H1 (cell line): ENCODE measurements at regions not wholly inside any gene's neighbourhood (a gene's known extent, or its start where the extent isn't known, plus 50 kb on each side); places are given as distances from the start of the nearest gene placed in this dataset.

Experiments
- CTCF ChIA-PET: fragments of 300-600 bp; sonication (Branson Sonifier 250); formaldehyde crosslinking; loops from one replicate; lab custom pipeline; 2021; ENCODE audit not compliant: partially characterized antibody; lab: Charles Lee
- POLR2A ChIA-PET: fragments of 300-600 bp; sonication (Branson Sonifier 250); formaldehyde crosslinking; loops from one replicate; lab custom pipeline; 2021; ENCODE audit warnings: inconsistent platforms; ENCODE audit not compliant: partially characterized antibody; lab: Charles Lee
- DNase-seq, 2 experiments: peaks; one replicate each; pipeline versions ENCODE4 v3.0.0 to v3.0.0-alpha.2; 2010 to 2022; ENCODE audit warnings: low spot score in 2 of 2, low read depth in 1 of 2, mixed read lengths in 1 of 2
- FAIRE-seq: peaks from 2 replicates; lab custom pipeline; 2011; peaks lifted over from hg19 to GRCh38; lab: Jason Lieb, UNC
- H2AFZ ChIP-seq: 2 replicates; pipeline ENCODE4 v1.8.1; 2012; ENCODE audit warnings: low read length, inconsistent platforms
- H2AK5ac ChIP-seq: 2 replicates; pipeline ENCODE4 v1.6.1; 2013; ENCODE audit warnings: low read depth, low read length
- H2BK120ac ChIP-seq: replicated peaks from 2 replicates; pipeline ENCODE3; 2013; ENCODE audit warnings: low read depth, low read length, inconsistent platforms
- H2BK12ac ChIP-seq: 2 replicates; pipeline ENCODE4 v1.6.1; 2013; ENCODE audit warnings: low read depth, low read length
- H2BK15ac ChIP-seq: 2 replicates; pipeline ENCODE4 v1.6.1; 2013; ENCODE audit warnings: low read length
- H2BK20ac ChIP-seq: 2 replicates; pipeline ENCODE4 v1.6.1; 2013; ENCODE audit warnings: low read length
- H2BK5ac ChIP-seq: 2 replicates; pipeline ENCODE4 v1.6.1; 2013; ENCODE audit warnings: low read depth, low read length
- H3K14ac ChIP-seq: 2 replicates; pipeline ENCODE4 v1.6.1; 2013; ENCODE audit warnings: inconsistent platforms; ENCODE audit not compliant: insufficient read length
- H3K18ac ChIP-seq: 2 replicates; pipeline ENCODE4 v1.6.1; 2013; ENCODE audit warnings: low read length; ENCODE audit errors: extremely low read depth
- H3K23ac ChIP-seq: 2 replicates; pipeline ENCODE4 v1.6.1; 2013; ENCODE audit warnings: inconsistent platforms; ENCODE audit not compliant: insufficient read length
- H3K23me2 ChIP-seq: 2 replicates; pipeline ENCODE4 v1.6.1; 2013; ENCODE audit warnings: low read depth, low read length
- H3K27ac ChIP-seq: 2 replicates; pipeline ENCODE4 v1.6.1; 2011; ENCODE audit warnings: low read depth, low read length, inconsistent platforms
- H3K27me3 ChIP-seq, 4 experiments: replicated peaks in 1 of 4; 1 replicate in 1 of 4; 2 replicates in 3 of 4; pipeline versions ENCODE4 v1.6.1 to v1.8.1; 2011 to 2013; ENCODE audit warnings: low read length in 3 of 4, mild to moderate bottlenecking in 3 of 4, inconsistent platforms in 2 of 4, mixed read lengths in 2 of 4, moderate library complexity in 1 of 4; ENCODE audit not compliant: control insufficient read depth in 3 of 4, insufficient read depth in 3 of 4; ENCODE audit errors: extremely low read depth in 1 of 4
- H3K36me3 ChIP-seq, 4 experiments: 2 replicates each; pipeline versions ENCODE4 v1.6.1 to v1.8.1; 2011 to 2013; ENCODE audit warnings: mild to moderate bottlenecking in 4 of 4, low read length in 3 of 4, moderate library complexity in 2 of 4, control low read depth in 1 of 4, inconsistent platforms in 1 of 4; ENCODE audit not compliant: insufficient read depth in 4 of 4, control insufficient read depth in 2 of 4
- H3K4ac ChIP-seq: replicated peaks from 2 replicates; pipeline ENCODE3; 2013; ENCODE audit warnings: low read length, low read depth, mixed read lengths, inconsistent platforms; ENCODE audit not compliant: insufficient read length
- H3K4me1 ChIP-seq, 4 experiments: replicated peaks in 1 of 4; 1 replicate in 1 of 4; 2 replicates in 3 of 4; pipeline versions ENCODE4 v1.6.1 to v1.8.1; 2011 to 2013; ENCODE audit warnings: low read length in 3 of 4, inconsistent platforms in 2 of 4, mixed read lengths in 1 of 4; ENCODE audit not compliant: insufficient read depth in 4 of 4, control insufficient read depth in 3 of 4
- H3K4me2 ChIP-seq, 2 experiments: 2 replicates each; pipeline versions ENCODE4 v1.6.1 to v1.8.1; 2011 to 2013; ENCODE audit warnings: low read depth in 2 of 2, low read length in 2 of 2, control low read depth in 1 of 2, inconsistent platforms in 1 of 2, mild to moderate bottlenecking in 1 of 2; ENCODE audit not compliant: insufficient read depth in 1 of 2
- H3K4me3 ChIP-seq, 4 experiments: fragments of 200-600, 300-600 bp in 1 of 4; sonication (generic), shearing (Covaris generic), sonication (Bioruptor Twin) in 1 of 4; 2 replicates each; pipeline versions ENCODE4 v1.5.1 to v1.8.1; 2011 to 2016; ENCODE audit warnings: low read length in 4 of 4, low read depth in 3 of 4, control low read depth in 2 of 4, inconsistent platforms in 2 of 4, mild to moderate bottlenecking in 2 of 4, mixed read lengths in 1 of 4, moderate library complexity in 1 of 4; ENCODE audit not compliant: insufficient read depth in 2 of 4; ENCODE audit errors: extremely low read depth in 1 of 4
- H3K56ac ChIP-seq: replicated peaks from 2 replicates; pipeline ENCODE3; 2013; ENCODE audit warnings: low read depth, mild to moderate bottlenecking, mixed read lengths, low read length, inconsistent platforms; ENCODE audit not compliant: insufficient read length
- H3K79me1 ChIP-seq: 2 replicates; pipeline ENCODE4 v1.6.1; 2013; ENCODE audit warnings: low read depth, low read length, control low read depth
- H3K79me2 ChIP-seq, 2 experiments: 2 replicates each; pipeline versions ENCODE4 v1.6.1 to v1.8.1; 2012 to 2013; ENCODE audit warnings: low read length in 2 of 2, mild to moderate bottlenecking in 2 of 2, inconsistent platforms in 1 of 2; ENCODE audit not compliant: insufficient read depth in 2 of 2, control insufficient read depth in 1 of 2
- H3K9ac ChIP-seq, 4 experiments: replicated peaks in 1 of 4; 1 replicate in 1 of 4; 2 replicates in 3 of 4; pipeline versions ENCODE4 v1.6.1 to v1.8.1; 2011 to 2013; ENCODE audit warnings: low read depth in 3 of 4, low read length in 3 of 4, control low read depth in 2 of 4, mild to moderate bottlenecking in 2 of 4, moderate library complexity in 2 of 4, inconsistent platforms in 1 of 4; ENCODE audit errors: extremely low read depth in 1 of 4
- H3K9me3 ChIP-seq, 2 experiments: 2 replicates each; pipeline versions ENCODE4 v1.6.1 to v1.8.1; 2012 to 2013; ENCODE audit warnings: mild to moderate bottlenecking in 2 of 2, moderate library complexity in 2 of 2, control low read depth in 1 of 2, inconsistent platforms in 1 of 2, low read depth in 1 of 2, low read length in 1 of 2, mixed read lengths in 1 of 2; ENCODE audit not compliant: insufficient read depth in 2 of 2
- H4K20me1 ChIP-seq, 2 experiments: replicated peaks in 1 of 2; 2 replicates each; pipeline versions ENCODE3 to v1.8.1; 2011 to 2013; ENCODE audit warnings: inconsistent platforms in 2 of 2, low read length in 2 of 2, mild to moderate bottlenecking in 1 of 2; ENCODE audit not compliant: insufficient read depth in 2 of 2, control insufficient read depth in 1 of 2
- H4K5ac ChIP-seq: 2 replicates; pipeline ENCODE4 v1.6.1; 2013; ENCODE audit warnings: low read length, low read depth, mixed read lengths, inconsistent platforms; ENCODE audit not compliant: insufficient read length
- H4K8ac ChIP-seq: 2 replicates; pipeline ENCODE4 v1.8.0; 2013; ENCODE audit warnings: mild to moderate bottlenecking, moderate library complexity, low read length, inconsistent platforms; ENCODE audit not compliant: insufficient read depth; ENCODE audit errors: extremely low read depth
- H4K91ac ChIP-seq: replicated peaks from 2 replicates; pipeline ENCODE3; 2013; ENCODE audit warnings: low read length, mixed read lengths, inconsistent platforms; ENCODE audit not compliant: insufficient read length
- RFX5 ChIP-seq: IDR thresholded peaks from 2 replicates; pipeline ENCODE4 v1.6.1; 2011; ENCODE audit warnings: low read depth, low read length, improper control_type of control experiment, borderline replicate concordance
- TEAD4 ChIP-seq: IDR thresholded peaks from 2 replicates; pipeline ENCODE4 v1.6.1; 2012; ENCODE audit warnings: low read depth, low read length, inconsistent platforms, mixed read lengths
- WGBS, 2 experiments: shearing (Covaris generic) in 1 of 2; methylation state at CpG; one replicate each; pipeline versions ENCODE4 v1.1.6 to v1.1.7; 2013 to 2015; ENCODE audit warnings: low lambda C conversion rate in 2 of 2, mixed read lengths in 2 of 2, inconsistent platforms in 1 of 2, low coverage in 1 of 2, missing lambda C conversion rate in 1 of 2; ENCODE audit not compliant: insufficient replicate concordance in 2 of 2, insufficient coverage in 1 of 2, insufficient read length in 1 of 2; ENCODE audit errors: extremely low coverage in 1 of 2, missing lambda C conversion rate in 1 of 2; 5-methylcytosine and 5-hydroxymethylcytosine counted together

- Histone ChIP-seq H3K18ac (no peak overlapping the region), H2BK120ac (no peak overlapping the region), H3K4ac (no peak overlapping the region), H3K14ac (no peak overlapping the region), H4K20me1 (no peaks in the 10 kb centered on the region), H3K23ac (no peak overlapping the region), H3K27me3 (no peaks in the 10 kb centered on the region), H4K91ac (no peak overlapping the region), H2BK12ac (no peak overlapping the region), H3K36me3 (no peaks in the 10 kb centered on the region), H3K23me2 (no peaks in the 10 kb centered on the region), H3K4me2 (no peak overlapping the region), H2AFZ (no peak overlapping the region), H3K79me2 (no peaks in the 10 kb centered on the region), H3K4me1 (no peaks in the 10 kb centered on the region), H3K56ac (no peak overlapping the region), H3K4me3 (no peak overlapping the region), H2BK5ac (no peak overlapping the region), H4K8ac (no peak overlapping the region), H2AK5ac (no peak overlapping the region), H3K9ac (no peak overlapping the region), H3K9me3 (peaks cover 13 to 19% of the 10 kb centered on the region in 2 experiments; a peak in 2 of 4 replicates), H4K5ac (no peak overlapping the region), H2BK20ac (no peak overlapping the region), H3K27ac (no peak overlapping the region), H3K79me1 (no peaks in the 10 kb centered on the region), H2BK15ac (no peak overlapping the region)
- WGBS, 2 experiments = 94% methylated on average over 1 of the region's 1 CpG; no CpG with 5 or more reads in 1 of the 2 experiments
- POLR2A ChIA-PET = interaction anchor here (1.2 kb wide), 1 partner anchor 55 kb away, joined by 3 read pairs; no protein-coding TSS in a partner anchor
- TF ChIP-seq TEAD4 (no peak), RFX5 (no peak)
- CTCF ChIA-PET = interaction anchor here (1.2 kb wide), 1 partner anchor 8 kb away, joined by 4 read pairs; no protein-coding TSS in a partner anchor
- FAIRE-seq (no peak), DNase-seq (no peak)
Measured at GRCh38 chr14:83007641-83008225, 1474.1 kb upstream of the SEL1L start.
